ENCODE measurements at regions not wholly inside any gene's neighbourhood (a gene's known extent, or its start where the extent isn't known, plus 50 kb on each side); places are given as distances from the start of the nearest gene placed in this dataset.
"Not testable (repeated sequence)": the region's sequence is repeated elsewhere in the genome, so short reads cannot be mapped to it uniquely, and the experiment has no call there.

- DNase-seq: no peak
Measured at GRCh38 chr5:23223846-23224245, 283.6 kb upstream of the PRDM9 start.

- no peak for DNase-seq
Measured at GRCh38 chr5:23221831-23222230, 285.6 kb upstream of the PRDM9 start.

GRCh38 chr5:23217159-23217558 is 290.2 kb upstream of the PRDM9 start:
- no peak for DNase-seq

- DNase-seq: no peak
Measured at GRCh38 chr5:23216345-23216744, 291.1 kb upstream of the PRDM9 start.

GRCh38 chr5:23208959-23209431 is 298.4 kb upstream of the PRDM9 start:
- DNase-seq: peak; percentile 53

- no peak for DNase-seq
Measured at GRCh38 chr5:23204111-23204510, 303.3 kb upstream of the PRDM9 start.

- no peak for DNase-seq
Measured at GRCh38 chr5:23169660-23170416, 316.7 kb upstream of the CDH12 start.

GRCh38 chr5:23164971-23165370 is 311.8 kb upstream of the CDH12 start:
- no peak for DNase-seq

- no peak for DNase-seq
Measured at GRCh38 chr5:23158179-23158578, 305.0 kb upstream of the CDH12 start.

- DNase-seq: no peak
Measured at GRCh38 chr5:23157716-23158115, 304.6 kb upstream of the CDH12 start.

- DNase-seq: no peak
Measured at GRCh38 chr5:23157169-23157568, 304.0 kb upstream of the CDH12 start.

GRCh38 chr5:23147625-23148024 is 294.5 kb upstream of the CDH12 start:
- no peak for DNase-seq

- DNase-seq: no peak
Measured at GRCh38 chr5:23146183-23146582, 293.0 kb upstream of the CDH12 start.

GRCh38 chr5:23139338-23140171 is 286.4 kb upstream of the CDH12 start:
- DNase-seq: no peak

- DNase-seq: no peak
Measured at GRCh38 chr5:23136958-23137357, 283.8 kb upstream of the CDH12 start.

GRCh38 chr5:23132231-23132630 is 279.1 kb upstream of the CDH12 start:
- DNase-seq: no peak

- DNase-seq: no peak
Measured at GRCh38 chr5:23112237-23112636, 259.1 kb upstream of the CDH12 start.

- DNase-seq: no peak
Measured at GRCh38 chr5:23105021-23105420, 251.9 kb upstream of the CDH12 start.

- DNase-seq: no peak
Measured at GRCh38 chr5:23103566-23103965, 250.4 kb upstream of the CDH12 start.

GRCh38 chr5:23095418-23095817 is 242.3 kb upstream of the CDH12 start:
- DNase-seq: not testable (repeated sequence)

GRCh38 chr5:23089286-23089685 is 236.1 kb upstream of the CDH12 start:
- no peak for DNase-seq

- DNase-seq: peak; percentile 31
Measured at GRCh38 chr5:23084815-23085214, 231.7 kb upstream of the CDH12 start.

- DNase-seq: no peak
Measured at GRCh38 chr5:23072179-23072578, 219.0 kb upstream of the CDH12 start.

GRCh38 chr5:23071682-23072081 is 218.5 kb upstream of the CDH12 start:
- no peak for DNase-seq
